Breast epithelium (tissue), 4 donors: ENCODE measurements at regions not wholly inside any gene's neighbourhood (a gene's known extent, or its start where the extent isn't known, plus 50 kb on each side); places are given as distances from the start of the nearest gene placed in this dataset.
"Not testable (repeated sequence)": the region's sequence is repeated elsewhere in the genome, so short reads cannot be mapped to it uniquely, and the experiment has no call there.

Experiments
- DNase-seq, 2 donors: peaks; one replicate each; pipeline ENCODE4 v3.0.0-alpha.2; 2019; ENCODE audit warnings: low spot score in 2 of 2
- H3K27ac ChIP-seq, 2 donors: fragments of 200-600 bp; sonication (generic) in 1 of 2; one replicate each; pipeline ENCODE4 v1.5.1; 2016 to 2019; ENCODE audit warnings: mild to moderate bottlenecking in 1 of 2
- H3K27me3 ChIP-seq, 2 donors: fragments of 200-600 bp; sonication (generic) in 1 of 2; one replicate each; pipeline versions ENCODE4 v1.5.1 to v1.6.0; 2017 to 2019; ENCODE audit warnings: control low read depth in 1 of 2, mild to moderate bottlenecking in 1 of 2
- H3K36me3 ChIP-seq: fragments of 200-600 bp; one replicate; pipeline ENCODE4 v1.5.1; 2019
- H3K4me1 ChIP-seq, 2 donors: fragments of 200-600 bp; sonication (generic); one replicate each; pipeline ENCODE4 v1.5.1; 2016 to 2019; ENCODE audit warnings: control low read depth in 1 of 2
- H3K4me3 ChIP-seq, 3 donors: fragments of 200-600 bp; sonication (generic); 1 replicate in 2 of 3; 2 replicates in 1 of 3; pipeline ENCODE4 v1.5.1; 2016 to 2019; ENCODE audit warnings: mild to moderate bottlenecking in 3 of 3, moderate library complexity in 2 of 3
- H3K9me3 ChIP-seq, 2 donors: fragments of 200-600 bp; sonication (generic) in 1 of 2; one replicate each; pipeline ENCODE4 v1.5.1; 2016 to 2019; ENCODE audit warnings: control low read depth in 1 of 2
- POLR2A ChIP-seq: fragments of 450-650 bp; IDR thresholded peaks from one replicate; pipeline ENCODE4 v1.6.1; 2016; ENCODE audit warnings: antibody characterized with exemption, mild to moderate bottlenecking, moderate library complexity
- POLR2AphosphoS5 ChIP-seq, 3 donors: sonication (generic); formaldehyde crosslinking; IDR thresholded peaks; one replicate each; pipeline ENCODE4 v1.6.1; 2017; ENCODE audit warnings: antibody characterized with exemption in 3 of 3
- intact Hi-C: fragments of 100-400 bp; cut with DNase I; formaldehyde crosslinking; loops from one replicate; pipeline ENCODE4 v1.15.1; 2023; ENCODE audit warnings: low total_unique reads
- TF ChIP-seq, protein P1 (sequence below), 3 donors: fragments of 450-650 bp; IDR thresholded peaks; one replicate each; pipeline ENCODE4 v1.5.1; 2016 to 2017; ENCODE audit warnings: antibody characterized with exemption in 3 of 3, mild to moderate bottlenecking in 3 of 3, moderate library complexity in 3 of 3

- no peaks in the 10 kb centered on the region for H3K9me3 ChIP-seq
- no peak overlapping the region for H3K27ac ChIP-seq
- H3K27me3 ChIP-seq: no peaks in the 10 kb centered on the region
- H3K36me3 ChIP-seq: no peaks in the 10 kb centered on the region
- no peak for DNase-seq
- intact Hi-C loops: no loop called here
- TF ChIP-seq POLR2A (no peak), POLR2AphosphoS5 (IDR thresholded peaks at IDR 0.05) (no peak)
- TF ChIP-seq, protein P1, sequence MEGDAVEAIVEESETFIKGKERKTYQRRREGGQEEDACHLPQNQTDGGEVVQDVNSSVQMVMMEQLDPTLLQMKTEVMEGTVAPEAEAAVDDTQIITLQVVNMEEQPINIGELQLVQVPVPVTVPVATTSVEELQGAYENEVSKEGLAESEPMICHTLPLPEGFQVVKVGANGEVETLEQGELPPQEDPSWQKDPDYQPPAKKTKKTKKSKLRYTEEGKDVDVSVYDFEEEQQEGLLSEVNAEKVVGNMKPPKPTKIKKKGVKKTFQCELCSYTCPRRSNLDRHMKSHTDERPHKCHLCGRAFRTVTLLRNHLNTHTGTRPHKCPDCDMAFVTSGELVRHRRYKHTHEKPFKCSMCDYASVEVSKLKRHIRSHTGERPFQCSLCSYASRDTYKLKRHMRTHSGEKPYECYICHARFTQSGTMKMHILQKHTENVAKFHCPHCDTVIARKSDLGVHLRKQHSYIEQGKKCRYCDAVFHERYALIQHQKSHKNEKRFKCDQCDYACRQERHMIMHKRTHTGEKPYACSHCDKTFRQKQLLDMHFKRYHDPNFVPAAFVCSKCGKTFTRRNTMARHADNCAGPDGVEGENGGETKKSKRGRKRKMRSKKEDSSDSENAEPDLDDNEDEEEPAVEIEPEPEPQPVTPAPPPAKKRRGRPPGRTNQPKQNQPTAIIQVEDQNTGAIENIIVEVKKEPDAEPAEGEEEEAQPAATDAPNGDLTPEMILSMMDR (IDR thresholded peaks at IDR 0.05): no peak
- no peaks in the 10 kb centered on the region for H3K4me1 ChIP-seq
- peak overlapping the region in 2 of 3 donors; percentile 43 to 49 for H3K4me3 ChIP-seq
Measured at GRCh38 chr16:35598696-35599332, 2139.4 kb downstream of the TP53TG3F start.

DNA sequence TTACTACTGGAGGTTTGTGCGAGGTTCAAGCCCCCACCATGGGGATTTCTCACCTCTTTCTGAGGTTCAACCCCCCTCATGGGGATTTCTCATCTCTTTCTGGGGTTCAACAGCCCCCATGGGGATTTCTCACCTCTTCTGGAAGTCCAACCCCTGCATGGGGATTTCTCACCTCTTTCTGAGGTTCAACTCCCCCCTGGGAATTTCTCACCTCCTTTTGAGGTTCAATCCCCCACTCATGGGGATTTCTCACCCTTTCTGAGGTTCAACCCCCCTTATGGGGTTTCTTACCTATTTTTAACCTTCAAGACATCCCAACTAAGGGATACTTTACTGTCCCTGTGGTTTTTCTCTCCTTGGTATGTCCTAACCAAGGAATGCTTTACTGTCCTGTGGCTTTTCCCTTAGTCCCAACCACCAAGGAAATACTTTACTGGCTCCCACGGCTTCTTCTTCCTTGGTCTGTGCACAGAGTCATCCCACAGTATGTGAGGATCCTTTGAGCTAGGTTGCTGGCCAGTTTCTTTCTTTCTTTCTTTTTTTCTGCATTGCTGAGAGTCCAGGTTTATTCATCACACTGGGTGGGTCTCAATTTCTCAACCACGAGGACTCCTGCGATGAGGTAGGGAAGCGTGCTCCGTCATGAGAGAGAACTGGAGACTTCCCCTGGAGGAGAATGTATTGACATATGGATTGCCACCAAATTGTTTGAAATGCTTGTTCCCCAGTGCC lies 2140.2 kb downstream of the TP53TG3F start:
- intact Hi-C loops: no loop called here
- H3K27me3 ChIP-seq: no peaks in the 10 kb centered on the region
- no peak for DNase-seq
- H3K36me3 ChIP-seq: no peaks in the 10 kb centered on the region
- peak overlapping the region in 2 of 3 donors; percentile 43 to 49 for H3K4me3 ChIP-seq
- no peak overlapping the region for H3K27ac ChIP-seq
- H3K9me3 ChIP-seq: no peaks in the 10 kb centered on the region
- no peaks in the 10 kb centered on the region for H3K4me1 ChIP-seq
- TF ChIP-seq, protein P1 (IDR thresholded peaks at IDR 0.05): no peak
- TF ChIP-seq POLR2A: no peak
- TF ChIP-seq POLR2AphosphoS5 (IDR thresholded peaks at IDR 0.05): no peak

DNA sequence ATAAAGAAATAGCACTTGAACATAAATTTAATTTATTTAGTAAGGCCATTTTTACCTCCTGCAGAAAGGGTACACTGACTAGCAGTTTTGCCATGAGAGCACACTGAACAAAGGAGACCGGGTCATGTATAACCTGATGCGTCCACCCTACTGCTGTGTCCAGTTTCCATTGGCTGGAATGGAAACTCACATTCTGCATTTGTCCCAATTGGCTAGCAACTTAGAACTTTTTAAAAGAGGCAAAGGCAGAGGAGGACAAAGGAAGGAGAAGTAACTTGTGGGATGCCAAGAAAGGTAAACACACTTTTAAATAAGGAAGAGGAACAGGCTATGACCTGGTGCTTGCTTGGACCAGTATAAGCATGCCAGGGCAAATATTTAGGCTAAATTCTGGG lies 2140.7 kb downstream of the TP53TG3F start:
- H3K9me3 ChIP-seq, H3K4me1 ChIP-seq, intact Hi-C loops, H3K36me3 ChIP-seq, H3K27ac ChIP-seq, DNase-seq, H3K27me3 ChIP-seq, H3K4me3 ChIP-seq: not testable (repeated sequence)

DNA sequence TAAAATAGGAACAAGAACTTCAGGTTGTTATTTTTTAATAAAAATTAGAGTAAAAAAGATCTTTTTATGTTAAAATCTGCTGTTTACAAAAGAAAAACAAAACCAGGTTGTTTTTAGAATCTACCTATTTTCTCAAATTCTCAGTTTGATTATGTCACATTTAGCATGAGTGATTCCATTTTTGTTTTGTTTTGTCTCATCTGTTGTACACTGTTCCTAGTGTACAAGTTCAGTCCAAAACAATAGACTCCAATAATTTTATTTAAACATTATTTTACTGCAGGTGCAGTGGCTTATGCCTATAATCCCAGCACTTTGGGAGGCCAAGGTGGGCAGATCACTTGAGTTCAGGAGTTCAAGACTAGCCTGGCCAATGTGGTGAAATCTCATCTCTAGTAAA lies 2142.7 kb downstream of the TP53TG3F start:
- no peaks in the 10 kb centered on the region for H3K27me3 ChIP-seq
- TF ChIP-seq POLR2A (no peak), POLR2AphosphoS5 (IDR thresholded peaks at IDR 0.05) (no peak)
- TF ChIP-seq, protein P1 (IDR thresholded peaks at IDR 0.05): no peak
- H3K27ac ChIP-seq: no peak overlapping the region
- no peaks in the 10 kb centered on the region for H3K9me3 ChIP-seq
- no peak overlapping the region for H3K4me3 ChIP-seq
- H3K4me1 ChIP-seq: no peaks in the 10 kb centered on the region
- intact Hi-C loops: no loop called here
- no peak for DNase-seq
- no peaks in the 10 kb centered on the region for H3K36me3 ChIP-seq

DNA sequence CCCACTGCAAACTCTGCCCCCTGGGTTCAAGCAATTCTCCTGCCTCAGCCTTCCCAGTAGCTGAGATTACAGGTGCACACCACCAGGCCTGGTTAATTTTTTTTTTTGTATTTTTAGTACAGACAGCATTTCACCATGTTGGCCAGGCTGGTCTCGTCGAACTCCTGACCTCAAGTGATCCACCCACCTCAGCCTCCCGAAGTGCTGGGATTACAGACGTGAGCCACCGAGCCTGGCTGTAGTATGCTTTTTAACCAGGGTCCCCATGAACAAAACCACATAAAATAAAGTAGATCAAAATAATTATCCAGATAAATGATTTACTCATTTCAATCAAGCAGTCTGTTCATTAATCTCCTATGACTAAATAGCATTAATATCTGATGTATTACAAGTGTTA lies 2144.0 kb downstream of the TP53TG3F start:
- H3K4me1 ChIP-seq, intact Hi-C loops, H3K9me3 ChIP-seq, DNase-seq, H3K27me3 ChIP-seq, H3K36me3 ChIP-seq, H3K27ac ChIP-seq, H3K4me3 ChIP-seq: not testable (repeated sequence)

DNA sequence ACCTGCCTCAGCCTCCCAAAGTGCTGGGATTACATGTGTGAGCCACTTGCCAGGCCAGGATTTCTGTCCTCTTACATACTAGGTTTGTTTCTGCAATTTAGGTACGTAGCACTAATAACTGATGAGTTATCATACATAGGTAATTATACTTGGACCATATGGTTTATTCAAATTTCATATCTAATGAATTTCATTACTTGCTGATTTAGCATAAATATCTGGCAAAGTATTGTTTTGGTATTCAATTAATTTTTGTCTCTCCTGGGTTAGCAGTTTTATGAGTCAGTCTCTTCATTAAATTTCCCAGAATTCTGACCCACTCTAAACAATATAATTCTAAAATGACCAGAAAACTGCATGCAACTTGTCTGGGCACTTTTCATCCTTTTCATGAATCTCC lies 2146.5 kb downstream of the TP53TG3F start:
- H3K27me3 ChIP-seq: no peaks in the 10 kb centered on the region
- no peak overlapping the region for H3K27ac ChIP-seq
- H3K4me1 ChIP-seq: no peaks in the 10 kb centered on the region
- no peak overlapping the region for H3K4me3 ChIP-seq
- intact Hi-C loops: no loop called here
- no peaks in the 10 kb centered on the region for H3K9me3 ChIP-seq
- DNase-seq: no peak
- TF ChIP-seq, protein P1 (IDR thresholded peaks at IDR 0.05): no peak
- TF ChIP-seq POLR2A (no peak), POLR2AphosphoS5 (IDR thresholded peaks at IDR 0.05) (no peak)
- H3K36me3 ChIP-seq: no peaks in the 10 kb centered on the region

- peaks cover 21 to 43% of the 10 kb centered on the region in 2 donors for H3K9me3 ChIP-seq
- H3K27me3 ChIP-seq, H3K4me3 ChIP-seq, DNase-seq, H3K27ac ChIP-seq, H3K36me3 ChIP-seq, H3K4me1 ChIP-seq, intact Hi-C loops: not testable (repeated sequence)
Measured at GRCh38 chr16:35614883-35615282, 2155.5 kb downstream of the TP53TG3F start.

GRCh38 chr16:35619176-35619575 lies 2159.8 kb downstream of the TP53TG3F start:
- H3K27ac ChIP-seq, DNase-seq, intact Hi-C loops, H3K4me3 ChIP-seq, H3K27me3 ChIP-seq, H3K4me1 ChIP-seq, H3K36me3 ChIP-seq: not testable (repeated sequence)
- peaks cover 24 to 55% of the 10 kb centered on the region in 2 donors for H3K9me3 ChIP-seq
